ENCODE measurements at regions not wholly inside any gene's neighbourhood (a gene's known extent, or its start where the extent isn't known, plus 50 kb on each side); places are given as distances from the start of the nearest gene placed in this dataset.

DNA sequence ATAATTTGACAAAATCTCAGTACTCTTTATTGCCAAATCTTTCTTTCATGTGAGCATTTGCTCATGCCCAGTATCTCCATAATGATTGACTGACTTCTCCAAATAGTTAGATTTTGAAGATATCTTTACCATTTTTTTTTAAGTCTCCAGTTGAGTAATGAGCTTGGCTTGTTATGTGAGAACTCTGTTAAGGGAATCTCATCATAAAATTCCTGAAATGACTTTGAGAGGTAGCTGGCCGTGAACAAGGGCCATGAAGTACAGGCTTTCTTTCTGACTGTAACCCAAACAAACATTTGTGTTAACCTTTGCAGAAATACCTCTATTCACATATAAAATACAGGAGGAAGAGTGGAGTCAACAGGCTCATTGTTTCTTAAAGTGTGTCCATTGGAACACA, 449.7 kb downstream of the IRS2 start:
- Histone ChIP-seq H3K27ac (peak overlapping the region; percentile 44), H2AFZ (no peak overlapping the region), H3F3A (ENCODE audit: insufficient read depth, low read depth) (peaks cover 12% of the 10 kb centered on the region; the same call in 1 of the 2 replicates), H3K36me3 (ENCODE audit: low read depth) (no peaks in the 10 kb centered on the region), H3K4me2 (peak overlapping the region; percentile 13; the same call in 1 of the 2 replicates), H3K9me3 (ENCODE audit: insufficient read depth, low read depth) (no peaks in the 10 kb centered on the region), H3K79me2 (ENCODE audit: low read depth) (no peaks in the 10 kb centered on the region), H3K4me3 (no peak overlapping the region), H3K4me1 (replicated peaks; ENCODE audit: insufficient read depth) (peaks cover 26% of the 10 kb centered on the region), H3K27me3 (ENCODE audit: insufficient read depth, low read depth) (no peaks in the 10 kb centered on the region), H3K9me2 (ENCODE audit: insufficient read depth) (no peaks in the 10 kb centered on the region), H4K20me1 (ENCODE audit: insufficient read depth) (no peaks in the 10 kb centered on the region)
- intact Hi-C loops (cut with micrococcal nuclease; ENCODE audit: unreplicated experiment) = loop anchor here (2.0 to 10.0 kb wide), 5 partner anchors 62 to 788 kb away; no protein-coding TSS in a partner anchor
- no TSS peak for BruUV-seq (replicated peaks)
- TF ChIP-seq EZH2 (IDR thresholded peaks at IDR 0.05; ENCODE audit: low read depth) = no peak
- TF ChIP-seq, protein P1, sequence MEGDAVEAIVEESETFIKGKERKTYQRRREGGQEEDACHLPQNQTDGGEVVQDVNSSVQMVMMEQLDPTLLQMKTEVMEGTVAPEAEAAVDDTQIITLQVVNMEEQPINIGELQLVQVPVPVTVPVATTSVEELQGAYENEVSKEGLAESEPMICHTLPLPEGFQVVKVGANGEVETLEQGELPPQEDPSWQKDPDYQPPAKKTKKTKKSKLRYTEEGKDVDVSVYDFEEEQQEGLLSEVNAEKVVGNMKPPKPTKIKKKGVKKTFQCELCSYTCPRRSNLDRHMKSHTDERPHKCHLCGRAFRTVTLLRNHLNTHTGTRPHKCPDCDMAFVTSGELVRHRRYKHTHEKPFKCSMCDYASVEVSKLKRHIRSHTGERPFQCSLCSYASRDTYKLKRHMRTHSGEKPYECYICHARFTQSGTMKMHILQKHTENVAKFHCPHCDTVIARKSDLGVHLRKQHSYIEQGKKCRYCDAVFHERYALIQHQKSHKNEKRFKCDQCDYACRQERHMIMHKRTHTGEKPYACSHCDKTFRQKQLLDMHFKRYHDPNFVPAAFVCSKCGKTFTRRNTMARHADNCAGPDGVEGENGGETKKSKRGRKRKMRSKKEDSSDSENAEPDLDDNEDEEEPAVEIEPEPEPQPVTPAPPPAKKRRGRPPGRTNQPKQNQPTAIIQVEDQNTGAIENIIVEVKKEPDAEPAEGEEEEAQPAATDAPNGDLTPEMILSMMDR (conservative IDR thresholded peaks at IDR 0.05) = no peak
- peak; percentile 37 to 94 for DNase-seq
- ChIA-PET CTCF (no interaction called here), POLR2A (ENCODE audit: unreplicated experiment) (interaction anchor here (0.5 to 0.8 kb wide), 3 partner anchors 63 to 308 kb away, joined by 3 to 9 read pairs (median 5); no protein-coding TSS in a partner anchor)

GRCh38 chr13:109333893-109334651, 452.3 kb downstream of the IRS2 start:
- no peak overlapping the region for H3K4me3 ChIP-seq
- H3K9me2 ChIP-seq (ENCODE audit: insufficient read depth) = no peaks in the 10 kb centered on the region
- no peaks in the 10 kb centered on the region for H3K9me3 ChIP-seq (ENCODE audit: insufficient read depth, low read depth)
- H3K4me2 ChIP-seq = no peak overlapping the region
- no peaks in the 10 kb centered on the region for H3K79me2 ChIP-seq (ENCODE audit: low read depth)
- no TSS peak for BruUV-seq (replicated peaks)
- H2AFZ ChIP-seq = no peak overlapping the region
- no peaks in the 10 kb centered on the region for H3K27me3 ChIP-seq (ENCODE audit: insufficient read depth, low read depth)
- ChIA-PET POLR2A (ENCODE audit: unreplicated experiment) (interaction anchor here (0.5 kb wide), 1 partner anchor 462 kb away, joined by 4 read pairs; no protein-coding TSS in a partner anchor), CTCF (no interaction called here)
- peaks cover 35% of the 10 kb centered on the region for H3K4me1 ChIP-seq (replicated peaks; ENCODE audit: insufficient read depth)
- H3K36me3 ChIP-seq (ENCODE audit: low read depth) = no peaks in the 10 kb centered on the region
- H4K20me1 ChIP-seq (ENCODE audit: insufficient read depth) = no peaks in the 10 kb centered on the region
- peaks cover 12% of the 10 kb centered on the region; the same call in 1 of the 2 replicates for H3F3A ChIP-seq (ENCODE audit: insufficient read depth, low read depth)
- no peak for DNase-seq
- H3K27ac ChIP-seq = no peak overlapping the region
- no peak for TF ChIP-seq EZH2 (IDR thresholded peaks at IDR 0.05; ENCODE audit: low read depth)
- TF ChIP-seq, protein P1 (conservative IDR thresholded peaks at IDR 0.05) = no peak
- intact Hi-C loops (cut with micrococcal nuclease; ENCODE audit: unreplicated experiment) = loop anchor here (5.0 to 10.0 kb wide), 4 partner anchors 411 to 791 kb away; no protein-coding TSS in a partner anchor

- no TSS peak for BruUV-seq (replicated peaks)
- no peaks in the 10 kb centered on the region for H3K9me2 ChIP-seq (ENCODE audit: insufficient read depth)
- H3K36me3 ChIP-seq (ENCODE audit: low read depth) = no peaks in the 10 kb centered on the region
- no peak overlapping the region for H3K27ac ChIP-seq
- no peaks in the 10 kb centered on the region for H4K20me1 ChIP-seq (ENCODE audit: insufficient read depth)
- H3K27me3 ChIP-seq (ENCODE audit: insufficient read depth, low read depth) = no peaks in the 10 kb centered on the region
- ChIA-PET CTCF (no interaction called here), POLR2A (ENCODE audit: unreplicated experiment) (no interaction called here)
- DNase-seq = no peak
- TF ChIP-seq, protein P1 (conservative IDR thresholded peaks at IDR 0.05) = no peak
- no peak for TF ChIP-seq EZH2 (IDR thresholded peaks at IDR 0.05; ENCODE audit: low read depth)
- peaks cover 32% of the 10 kb centered on the region for H3K4me1 ChIP-seq (replicated peaks; ENCODE audit: insufficient read depth)
- no peak overlapping the region for H3K4me3 ChIP-seq
- H3K9me3 ChIP-seq (ENCODE audit: insufficient read depth, low read depth) = no peaks in the 10 kb centered on the region
- intact Hi-C loops (cut with micrococcal nuclease; ENCODE audit: unreplicated experiment) = loop anchor here (5.0 to 10.0 kb wide), 4 partner anchors 412 to 792 kb away; no protein-coding TSS in a partner anchor
- H3K79me2 ChIP-seq (ENCODE audit: low read depth) = no peaks in the 10 kb centered on the region
- no peak overlapping the region for H3K4me2 ChIP-seq
- H3F3A ChIP-seq (ENCODE audit: insufficient read depth, low read depth) = peaks cover 12% of the 10 kb centered on the region; the same call in 1 of the 2 replicates
- H2AFZ ChIP-seq = no peak overlapping the region
Observed at GRCh38 chr13:109332506-109333499, 453.6 kb downstream of the IRS2 start.
